SH-SY5Y (cell line): ENCODE measurements at regions not wholly inside any gene's neighbourhood (a gene's known extent, or its start where the extent isn't known, plus 50 kb on each side); places are given as distances from the start of the nearest gene placed in this dataset.

Experiments
- GATA2 ChIP-seq: IDR thresholded peaks from 2 replicates; pipeline ENCODE4 v1.6.1; 2011; ENCODE audit warnings: mild to moderate bottlenecking, low read depth, low read length
- GATA3 ChIP-seq: IDR thresholded peaks from 2 replicates; pipeline ENCODE4 v1.6.1; 2011; ENCODE audit warnings: low read depth, mild to moderate bottlenecking, low read length, moderate library complexity

- TF ChIP-seq GATA2 (no peak), GATA3 (no peak)
These were observed 264.0 kb upstream of the CHST9 start for GRCh38 chr18:27449104-27449503.

- TF ChIP-seq GATA3 (no peak), GATA2 (no peak)
These were observed 262.8 kb upstream of the CHST9 start for GRCh38 chr18:27447930-27448329.

- TF ChIP-seq GATA3 = no peak
- no peak for TF ChIP-seq GATA2
These were observed 262.4 kb upstream of the CHST9 start for GRCh38 chr18:27447451-27447881.

GRCh38 chr18:27430595-27430994, 245.5 kb upstream of the CHST9 start:
- no peak for TF ChIP-seq GATA2
- no peak for TF ChIP-seq GATA3

- no peak for TF ChIP-seq GATA3
- no peak for TF ChIP-seq GATA2
These were observed 243.8 kb upstream of the CHST9 start for GRCh38 chr18:27428716-27429475.

GRCh38 chr18:27428120-27428519, 243.0 kb upstream of the CHST9 start:
- TF ChIP-seq GATA2 = no peak
- TF ChIP-seq GATA3 = no peak

- TF ChIP-seq GATA3 (no peak), GATA2 (no peak)
These were observed 238.5 kb upstream of the CHST9 start for GRCh38 chr18:27423581-27423980.

- TF ChIP-seq GATA3 (no peak), GATA2 (no peak)
These were observed 234.5 kb upstream of the CHST9 start for GRCh38 chr18:27419646-27420045.

- TF ChIP-seq GATA3 (no peak), GATA2 (no peak)
These were observed 230.4 kb upstream of the CHST9 start for GRCh38 chr18:27415495-27415894.

GRCh38 chr18:27414682-27415081, 229.6 kb upstream of the CHST9 start:
- TF ChIP-seq GATA3 (no peak), GATA2 (no peak)

- TF ChIP-seq GATA3 (no peak), GATA2 (no peak)
These were observed 228.6 kb upstream of the CHST9 start for GRCh38 chr18:27413495-27414401.

GRCh38 chr18:27412556-27412955, 227.4 kb upstream of the CHST9 start:
- TF ChIP-seq GATA3 = no peak
- TF ChIP-seq GATA2 = no peak

GRCh38 chr18:27411911-27412310, 226.8 kb upstream of the CHST9 start:
- TF ChIP-seq GATA3 = no peak
- no peak for TF ChIP-seq GATA2

GRCh38 chr18:27411013-27411412, 225.9 kb upstream of the CHST9 start:
- TF ChIP-seq GATA2 (no peak), GATA3 (no peak)

- TF ChIP-seq GATA2 (no peak), GATA3 (no peak)
These were observed 219.7 kb upstream of the CHST9 start for GRCh38 chr18:27404855-27405254.
